Lower lobe of right lung (tissue), 2 donors: ENCODE measurements at regions not wholly inside any gene's neighbourhood (a gene's known extent, or its start where the extent isn't known, plus 50 kb on each side); places are given as distances from the start of the nearest gene placed in this dataset.

Experiments used
- ATAC-seq, 2 donors: fragments of 200-7000 bp; cut with Tn5 transposase; one replicate each; pipeline ENCODE4 v1.9.1; 2020 to 2022; ENCODE audit warnings: mild to moderate bottlenecking in 2 of 2, moderate library complexity in 2 of 2
- DNase-seq: peaks from one replicate; pipeline ENCODE4 v3.0.0-alpha.2; 2020
- H3K27ac ChIP-seq: fragments of 200-600 bp; one replicate; pipeline ENCODE4 v1.8.0; 2022
- H3K27me3 ChIP-seq: fragments of 200-600 bp; one replicate; pipeline ENCODE4 v1.8.0; 2022; ENCODE audit warnings: low read depth
- H3K36me3 ChIP-seq: fragments of 200-600 bp; one replicate; pipeline ENCODE4 v1.8.0; 2022; ENCODE audit warnings: mild to moderate bottlenecking
- H3K4me1 ChIP-seq: fragments of 200-600 bp; one replicate; pipeline ENCODE4 v1.8.0; 2022
- H3K4me3 ChIP-seq: fragments of 200-600 bp; one replicate; pipeline ENCODE4 v1.8.0; 2022; ENCODE audit warnings: mild to moderate bottlenecking
- H3K9me3 ChIP-seq: fragments of 200-600 bp; one replicate; pipeline ENCODE4 v1.8.0; 2022
- intact Hi-C: fragments of 100-400 bp; cut with DNase I; formaldehyde crosslinking; loops from one replicate; pipeline ENCODE4 v1.11.0; 2022
- TF ChIP-seq, protein P1 (sequence below): fragments of 200-600 bp; IDR thresholded peaks from one replicate; pipeline ENCODE4 v1.8.0; 2022; ENCODE audit warnings: antibody characterized with exemption, mild to moderate bottlenecking
- donor health status: DM: no; HTN: yes; CAD: no; lungs with severe emphysema.

DNA sequence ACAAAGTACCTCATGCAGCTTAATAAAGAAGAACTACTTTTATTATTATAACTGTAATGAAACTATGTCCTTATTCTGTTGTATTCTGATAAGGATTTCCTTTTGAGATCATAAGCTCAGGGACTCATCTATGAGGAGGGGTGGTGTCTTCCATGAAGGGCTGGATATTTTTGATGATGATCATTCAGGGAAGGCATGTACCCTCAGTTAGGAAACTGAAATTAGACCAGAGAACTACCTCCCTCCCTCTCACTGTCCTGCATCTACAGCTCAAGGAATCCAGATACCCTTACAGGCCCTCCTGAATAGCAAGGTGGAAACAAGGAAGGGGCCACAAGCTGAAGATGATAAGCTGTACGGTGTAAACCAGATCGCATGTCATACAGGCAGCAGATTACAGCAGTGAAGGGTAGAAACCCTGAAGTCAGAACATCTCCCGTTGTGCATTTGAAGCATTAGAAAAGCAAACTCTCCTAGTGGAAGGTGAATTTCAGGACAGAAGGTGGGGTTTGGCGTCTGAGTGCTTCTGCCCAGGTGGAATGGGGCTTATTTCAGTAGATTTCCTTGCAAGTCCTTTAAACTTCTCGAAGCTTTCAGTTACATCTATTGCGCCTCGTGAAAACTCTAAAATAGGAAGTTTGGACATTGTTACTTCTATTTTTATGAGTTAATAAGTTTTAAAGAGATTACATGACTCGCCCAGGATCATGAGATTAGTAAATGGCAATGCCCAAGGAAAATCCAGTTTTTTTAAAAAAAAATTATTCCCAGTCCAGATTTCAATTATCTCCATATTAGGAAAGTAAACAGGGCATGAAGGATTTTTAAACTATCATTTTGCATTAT is 101.1 kb upstream of the HNRNPU start:
- TF ChIP-seq, protein P1, sequence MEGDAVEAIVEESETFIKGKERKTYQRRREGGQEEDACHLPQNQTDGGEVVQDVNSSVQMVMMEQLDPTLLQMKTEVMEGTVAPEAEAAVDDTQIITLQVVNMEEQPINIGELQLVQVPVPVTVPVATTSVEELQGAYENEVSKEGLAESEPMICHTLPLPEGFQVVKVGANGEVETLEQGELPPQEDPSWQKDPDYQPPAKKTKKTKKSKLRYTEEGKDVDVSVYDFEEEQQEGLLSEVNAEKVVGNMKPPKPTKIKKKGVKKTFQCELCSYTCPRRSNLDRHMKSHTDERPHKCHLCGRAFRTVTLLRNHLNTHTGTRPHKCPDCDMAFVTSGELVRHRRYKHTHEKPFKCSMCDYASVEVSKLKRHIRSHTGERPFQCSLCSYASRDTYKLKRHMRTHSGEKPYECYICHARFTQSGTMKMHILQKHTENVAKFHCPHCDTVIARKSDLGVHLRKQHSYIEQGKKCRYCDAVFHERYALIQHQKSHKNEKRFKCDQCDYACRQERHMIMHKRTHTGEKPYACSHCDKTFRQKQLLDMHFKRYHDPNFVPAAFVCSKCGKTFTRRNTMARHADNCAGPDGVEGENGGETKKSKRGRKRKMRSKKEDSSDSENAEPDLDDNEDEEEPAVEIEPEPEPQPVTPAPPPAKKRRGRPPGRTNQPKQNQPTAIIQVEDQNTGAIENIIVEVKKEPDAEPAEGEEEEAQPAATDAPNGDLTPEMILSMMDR = no peak
- H3K27ac ChIP-seq = no peak overlapping the region
- no peak overlapping the region for H3K4me3 ChIP-seq
- no peaks in the 10 kb centered on the region for H3K36me3 ChIP-seq
- ATAC-seq (no peak), DNase-seq (no peak)
- H3K27me3 ChIP-seq = no peaks in the 10 kb centered on the region
- peaks cover 38% of the 10 kb centered on the region for H3K4me1 ChIP-seq
- intact Hi-C loops = no loop called here
- H3K9me3 ChIP-seq = no peaks in the 10 kb centered on the region

DNA sequence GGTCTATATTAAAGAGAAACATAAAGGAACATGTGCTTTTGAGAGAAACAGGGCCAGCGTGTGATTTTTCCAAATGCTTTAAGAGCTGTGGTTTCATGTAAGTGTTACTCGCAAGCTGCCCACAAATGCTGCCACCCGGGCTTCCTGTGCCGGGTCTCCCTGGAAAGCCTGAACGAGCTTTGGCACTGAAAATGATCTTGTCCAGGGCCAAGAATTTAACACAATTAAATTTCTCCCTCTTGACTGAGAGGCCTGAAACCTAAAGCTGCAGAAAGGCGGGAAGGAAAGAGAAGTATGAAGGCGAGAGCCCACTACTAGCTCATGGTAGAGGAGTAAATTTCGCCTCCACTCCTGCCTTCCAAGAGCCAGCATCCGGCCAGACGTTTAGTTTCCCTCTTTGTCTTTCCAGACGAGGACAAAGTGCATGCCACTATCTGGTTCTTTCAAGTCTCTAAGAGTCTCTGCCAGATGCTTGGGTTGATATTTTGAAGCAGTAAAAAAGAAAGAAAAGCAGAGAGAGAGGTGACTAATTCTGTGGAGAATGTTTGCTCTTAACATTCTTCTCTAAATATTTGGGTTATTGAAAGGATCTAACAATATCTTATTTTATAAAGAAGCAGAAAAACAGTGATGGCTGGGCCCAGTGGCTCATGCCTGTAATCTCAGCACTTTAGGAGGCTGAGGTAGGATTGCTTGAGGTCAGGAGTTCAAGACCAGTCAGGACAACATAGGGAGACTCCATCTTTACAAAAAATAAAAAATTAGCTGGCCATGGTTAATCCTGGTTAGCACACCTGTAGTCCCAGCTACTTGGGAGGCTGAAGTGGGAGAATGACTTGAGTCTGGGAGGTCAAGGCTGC is 100.0 kb upstream of the HNRNPU start:
- peak; percentile 47 to 82 for ATAC-seq

DNA sequence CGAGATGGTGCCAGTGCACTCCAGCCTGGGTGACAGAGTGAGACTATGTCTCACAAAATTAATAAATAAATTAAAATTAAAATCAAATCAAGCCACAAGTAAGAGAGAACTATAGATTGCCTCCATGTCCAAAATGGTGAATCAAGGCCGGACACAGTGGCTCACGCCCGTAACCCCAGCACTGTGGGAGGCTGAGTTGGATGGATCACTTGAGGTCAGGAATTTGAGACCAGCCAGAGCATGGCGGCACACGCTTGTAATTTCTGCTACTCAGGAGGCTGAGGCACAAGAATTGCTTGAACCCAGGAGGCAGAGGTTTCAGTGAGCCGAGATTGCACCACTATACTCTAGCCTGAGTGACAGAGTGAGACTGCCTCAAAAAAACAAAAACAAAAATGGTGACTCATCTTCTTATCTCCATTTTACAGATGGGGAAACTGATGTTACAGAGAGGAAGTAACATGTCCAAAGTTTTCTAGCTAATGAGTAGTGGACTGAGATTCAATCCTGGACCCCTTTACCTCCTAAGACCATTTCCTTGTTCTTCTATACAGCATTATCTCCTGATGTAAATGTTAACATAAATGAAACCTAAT is 99.0 kb upstream of the HNRNPU start:
- intact Hi-C loops = no loop called here
- no peaks in the 10 kb centered on the region for H3K9me3 ChIP-seq
- H3K36me3 ChIP-seq = no peaks in the 10 kb centered on the region
- no peak for DNase-seq
- H3K4me1 ChIP-seq = peaks cover 30% of the 10 kb centered on the region
- H3K27ac ChIP-seq = peak overlapping the region; percentile 73
- H3K27me3 ChIP-seq = no peaks in the 10 kb centered on the region
- TF ChIP-seq, protein P1 = no peak
- ATAC-seq = no peak
- H3K4me3 ChIP-seq = no peak overlapping the region

More for the DNA sequence above, 100.0 kb upstream of the HNRNPU start:
- no peaks in the 10 kb centered on the region for H3K36me3 ChIP-seq
- H3K4me1 ChIP-seq = peaks cover 38% of the 10 kb centered on the region
- H3K9me3 ChIP-seq = no peaks in the 10 kb centered on the region
- H3K27me3 ChIP-seq = no peaks in the 10 kb centered on the region
- TF ChIP-seq, protein P1 = no peak
- no peak for DNase-seq
- peak overlapping the region; percentile 73 for H3K27ac ChIP-seq
- H3K4me3 ChIP-seq = peak overlapping the region; percentile 0
- intact Hi-C loops = no loop called here

DNA sequence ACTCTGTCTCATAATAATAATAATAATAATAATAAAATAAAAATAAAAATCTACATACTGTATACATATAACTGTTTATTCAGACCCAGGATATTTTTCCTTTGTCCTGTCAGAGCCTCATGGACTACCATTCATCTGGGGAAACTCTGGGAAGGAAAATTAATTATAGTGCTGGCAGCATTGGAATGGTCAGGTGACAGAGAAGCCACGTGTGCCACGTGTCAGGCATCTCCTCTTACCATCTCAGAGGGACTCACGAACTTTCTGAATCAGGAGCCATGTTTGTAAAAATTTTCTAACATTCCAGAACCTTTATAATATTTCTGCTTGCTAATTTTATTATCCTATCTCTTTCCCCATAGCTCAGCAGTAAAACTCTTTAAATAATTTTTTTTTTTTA is 97.8 kb upstream of the HNRNPU start:
- ATAC-seq (no peak), DNase-seq (no peak)
- no peak overlapping the region for H3K4me3 ChIP-seq
- H3K9me3 ChIP-seq = no peaks in the 10 kb centered on the region
- H3K36me3 ChIP-seq = no peaks in the 10 kb centered on the region
- intact Hi-C loops = no loop called here
- no peaks in the 10 kb centered on the region for H3K27me3 ChIP-seq
- no peak overlapping the region for H3K27ac ChIP-seq
- TF ChIP-seq, protein P1 = no peak
- H3K4me1 ChIP-seq = peaks cover 28% of the 10 kb centered on the region

DNA sequence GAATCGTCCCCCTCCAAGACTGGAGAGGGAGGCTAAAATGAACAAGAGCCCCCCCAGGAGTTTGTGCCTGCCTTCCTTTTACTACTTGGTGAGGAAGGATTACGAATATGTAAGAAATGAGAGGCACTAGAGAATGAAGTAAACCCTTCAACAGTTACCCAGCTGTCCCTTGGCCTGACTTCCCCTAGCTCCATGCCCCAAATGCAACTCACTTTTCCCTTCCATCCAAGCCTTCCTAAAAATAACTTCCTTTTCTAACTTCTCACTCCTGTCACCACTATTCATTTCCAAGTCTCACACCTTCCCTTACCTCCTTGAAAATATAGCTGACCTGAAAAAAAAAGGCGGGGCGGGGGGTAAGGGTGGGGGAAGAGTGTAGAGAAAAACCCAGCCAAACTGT is 96.6 kb upstream of the HNRNPU start:
- no peaks in the 10 kb centered on the region for H3K9me3 ChIP-seq
- no peak for DNase-seq
- intact Hi-C loops = no loop called here
- H3K27ac ChIP-seq = no peak overlapping the region
- no peak for ATAC-seq
- peaks cover 28% of the 10 kb centered on the region for H3K4me1 ChIP-seq
- no peaks in the 10 kb centered on the region for H3K36me3 ChIP-seq
- H3K4me3 ChIP-seq = no peak overlapping the region
- TF ChIP-seq, protein P1 = no peak
- no peaks in the 10 kb centered on the region for H3K27me3 ChIP-seq
